ENCODE measurements at regions not wholly inside any gene's neighbourhood (a gene's known extent, or its start where the extent isn't known, plus 50 kb on each side); places are given as distances from the start of the nearest gene placed in this dataset.

GRCh38 chr4:129455482-129455881, 359.5 kb downstream of the C4orf33 start:
- no peak for ATAC-seq
- TF ChIP-seq GLIS3 (CRISPR knock-in tag; IDR thresholded peaks at IDR 0.05) (no peak), ARNTL (CRISPR knock-in tag; IDR thresholded peaks at IDR 0.05; ENCODE audit: borderline replicate concordance, low read depth) (no peak), CREB5 (CRISPR knock-in tag; IDR thresholded peaks at IDR 0.05; ENCODE audit: low read depth) (no peak), OSR1 (CRISPR knock-in tag; IDR thresholded peaks at IDR 0.05) (no peak), ESRRG (CRISPR knock-in tag; IDR thresholded peaks at IDR 0.05) (no peak), RARB (CRISPR knock-in tag; IDR thresholded peaks at IDR 0.05) (no peak), CSRNP3 (CRISPR knock-in tag; IDR thresholded peaks at IDR 0.05) (no peak), SNAI2 (CRISPR knock-in tag; IDR thresholded peaks at IDR 0.05) (no peak), TOX (CRISPR knock-in tag; IDR thresholded peaks at IDR 0.05; ENCODE audit: borderline replicate concordance) (no peak), ZNF70 (CRISPR knock-in tag; IDR thresholded peaks at IDR 0.05) (no peak), PATZ1 (CRISPR knock-in tag; IDR thresholded peaks at IDR 0.05; ENCODE audit: borderline replicate concordance) (no peak), ZFP30 (CRISPR knock-in tag; IDR thresholded peaks at IDR 0.05) (no peak), ISL1 (CRISPR knock-in tag; IDR thresholded peaks at IDR 0.05) (no peak), ZC3H10 (CRISPR knock-in tag; IDR thresholded peaks at IDR 0.05) (no peak), POU6F1 (CRISPR knock-in tag; IDR thresholded peaks at IDR 0.05; ENCODE audit: borderline replicate concordance, low read depth) (no peak), TSHZ2 (CRISPR knock-in tag; IDR thresholded peaks at IDR 0.05) (no peak), BACH2 (CRISPR knock-in tag; IDR thresholded peaks at IDR 0.05; ENCODE audit: borderline replicate concordance) (no peak)

GRCh38 chr4:129468624-129469023, 372.7 kb downstream of the C4orf33 start:
- TF ChIP-seq ARNTL (CRISPR knock-in tag; IDR thresholded peaks at IDR 0.05; ENCODE audit: borderline replicate concordance, low read depth) = no peak
- TF ChIP-seq PATZ1 (CRISPR knock-in tag; IDR thresholded peaks at IDR 0.05; ENCODE audit: borderline replicate concordance) = no peak
- TF ChIP-seq TSHZ2 (CRISPR knock-in tag; IDR thresholded peaks at IDR 0.05) = no peak
- TF ChIP-seq ISL1 (CRISPR knock-in tag; IDR thresholded peaks at IDR 0.05) = no peak
- no peak for TF ChIP-seq CREB5 (CRISPR knock-in tag; IDR thresholded peaks at IDR 0.05; ENCODE audit: low read depth)
- TF ChIP-seq ESRRG (CRISPR knock-in tag; IDR thresholded peaks at IDR 0.05) = no peak
- TF ChIP-seq TOX (CRISPR knock-in tag; IDR thresholded peaks at IDR 0.05; ENCODE audit: borderline replicate concordance) = no peak
- TF ChIP-seq GLIS3 (CRISPR knock-in tag; IDR thresholded peaks at IDR 0.05) = no peak
- TF ChIP-seq PPARA (CRISPR knock-in tag; IDR thresholded peaks at IDR 0.05; ENCODE audit: borderline replicate concordance) = no peak
- no peak for TF ChIP-seq RARB (CRISPR knock-in tag; IDR thresholded peaks at IDR 0.05)
- no peak for TF ChIP-seq BACH2 (CRISPR knock-in tag; IDR thresholded peaks at IDR 0.05; ENCODE audit: borderline replicate concordance)
- no peak for TF ChIP-seq ZNF70 (CRISPR knock-in tag; IDR thresholded peaks at IDR 0.05)
- TF ChIP-seq ZFP3 (CRISPR knock-in tag; IDR thresholded peaks at IDR 0.05) = no peak
- ATAC-seq = no peak
